Hematopoietic multipotent progenitor cell treated with erythropoietin and hydrocortisone succinate and interleukin-3 and kit ligand, for 6 days (in vitro differentiated cells): ENCODE measurements at regions not wholly inside any gene's neighbourhood (a gene's known extent, or its start where the extent isn't known, plus 50 kb on each side); places are given as distances from the start of the nearest gene placed in this dataset.
A peak's percentile ranks its signal among the peaks of the same experiment; 100 is the strongest.
"Not testable (repeated sequence)": the region's sequence is repeated elsewhere in the genome, so short reads cannot be mapped to it uniquely, and the experiment has no call there.

Experiments
- DNase-seq: peaks from one replicate; pipeline ENCODE4 v3.0.0-alpha.2; 2015

DNA sequence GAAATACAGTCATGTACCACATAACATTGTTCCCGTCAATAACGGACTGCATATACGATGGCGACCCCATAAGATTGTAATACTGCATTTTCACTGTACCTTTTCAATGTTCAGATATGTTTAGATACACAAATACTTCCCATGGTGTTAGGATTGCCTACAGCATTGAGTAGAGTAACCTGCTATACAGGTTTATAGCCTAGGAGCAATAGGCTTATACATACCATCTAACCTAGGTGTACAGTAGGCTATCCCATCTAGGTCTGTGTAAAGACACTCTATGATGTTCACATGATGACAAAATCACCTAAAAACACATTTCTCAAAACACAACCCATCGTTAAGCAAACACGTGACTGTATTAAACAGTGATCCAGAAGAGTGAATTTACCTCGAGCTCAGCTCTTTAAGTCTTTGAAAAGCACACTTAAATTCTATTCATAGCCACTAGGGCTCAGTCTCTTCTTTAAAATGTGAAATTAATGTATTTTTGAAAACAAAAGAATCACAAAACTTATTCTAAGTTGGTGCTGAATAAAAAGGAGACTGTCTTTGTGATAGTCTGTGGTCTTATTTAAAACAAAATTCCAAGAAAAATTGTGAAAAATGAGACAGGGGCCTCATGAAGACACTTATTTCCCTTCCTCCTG is 239.1 kb upstream of the ARID2 start:
- DNase-seq: no peak

DNA sequence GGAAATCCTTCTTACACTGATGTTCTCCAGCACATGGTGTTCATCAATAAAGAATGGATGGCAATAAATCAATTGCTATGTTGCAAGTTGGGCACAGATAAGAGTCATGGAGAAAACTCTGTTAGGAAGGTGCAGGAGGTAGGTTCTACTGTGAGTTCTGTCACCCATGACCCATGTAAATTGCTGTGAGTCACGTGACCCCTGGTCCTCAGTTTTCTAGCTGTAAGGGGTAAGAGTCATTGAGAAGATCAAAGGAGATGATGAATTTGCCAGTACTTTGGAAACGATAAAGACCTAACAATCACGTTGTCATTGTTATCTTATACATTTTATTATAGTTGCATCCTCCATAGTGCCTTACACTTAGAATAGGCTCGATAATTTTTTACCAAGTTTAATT is 235.2 kb upstream of the ARID2 start:
- no peak for DNase-seq

GRCh38 chr12:45498645-45499044 is 230.9 kb upstream of the ARID2 start:
- peak; percentile 45 for DNase-seq

GRCh38 chr12:45502481-45503128 is 226.9 kb upstream of the ARID2 start:
- DNase-seq: no peak

DNA sequence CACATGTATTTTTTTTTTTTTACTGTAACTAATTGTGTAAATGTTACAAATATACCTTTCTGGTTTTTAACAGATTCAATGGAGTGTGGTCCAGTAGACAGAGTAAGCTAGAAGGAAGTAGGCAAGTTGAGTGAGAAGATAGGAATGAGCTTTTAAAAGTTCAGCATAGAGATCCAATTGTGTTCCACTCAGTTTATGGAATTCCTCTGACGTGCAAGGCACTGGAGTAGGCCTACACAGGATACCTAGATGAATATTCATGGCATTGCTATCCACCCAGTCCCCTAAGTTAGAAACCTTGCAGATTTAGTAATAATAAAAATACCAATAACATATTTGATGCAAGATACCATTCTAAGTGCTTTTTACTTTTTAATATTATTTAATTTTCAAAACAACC is 225.6 kb upstream of the ARID2 start:
- no peak for DNase-seq

DNA sequence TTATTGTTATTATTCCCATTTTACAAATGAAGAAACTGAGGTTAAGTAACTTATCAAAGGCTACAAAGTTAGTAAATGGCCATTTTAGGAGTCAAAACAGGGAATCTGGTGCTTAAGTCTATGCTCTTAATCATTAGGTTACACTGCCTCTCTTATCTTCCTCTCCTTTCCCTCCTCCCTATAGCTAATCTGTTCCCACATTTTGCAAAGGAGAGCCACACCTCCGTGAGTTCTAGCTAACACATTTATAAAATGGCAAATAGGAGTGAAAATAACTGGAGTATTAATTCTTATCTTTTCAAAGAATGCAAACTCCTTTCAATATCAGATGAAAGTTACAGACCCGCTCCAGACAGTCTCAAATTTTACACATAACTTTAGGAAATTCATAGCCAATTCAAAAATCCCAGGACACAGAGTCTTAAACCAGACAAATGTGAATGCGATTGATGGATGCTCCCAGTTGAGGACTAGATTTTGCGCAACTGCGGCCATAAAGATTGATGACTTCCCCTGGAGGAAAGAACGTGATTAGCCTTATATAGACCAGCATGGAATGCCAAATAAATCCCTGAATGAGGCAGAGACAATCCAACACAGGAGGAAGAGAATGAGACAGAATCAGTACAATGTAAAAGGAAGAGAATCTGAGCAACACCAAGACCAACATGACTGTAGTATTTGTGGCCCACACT is 225.0 kb upstream of the ARID2 start:
- DNase-seq: peak; percentile 33

DNA sequence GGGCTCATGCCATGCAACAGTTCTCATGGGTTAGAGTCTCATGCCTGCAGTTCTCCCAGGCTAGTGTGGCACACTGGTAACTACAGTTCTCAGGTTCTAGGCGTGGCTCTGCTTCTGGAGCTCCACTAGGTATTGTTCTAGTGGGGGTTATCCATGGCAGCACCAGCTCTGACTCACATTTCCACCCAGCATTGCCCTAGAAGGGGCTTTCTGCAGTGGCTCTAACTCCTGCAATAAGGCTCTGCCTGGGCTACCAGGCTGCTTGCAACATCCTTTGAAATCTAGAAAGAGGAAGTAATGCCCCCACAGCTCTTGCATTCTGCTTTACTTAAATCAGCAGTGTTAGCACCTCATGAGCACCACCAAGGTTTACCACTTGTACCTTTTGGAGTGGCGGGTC is 220.3 kb upstream of the ARID2 start:
- DNase-seq: peak; percentile 67

GRCh38 chr12:45509621-45510020 is 219.9 kb upstream of the ARID2 start:
- no peak for DNase-seq

DNA sequence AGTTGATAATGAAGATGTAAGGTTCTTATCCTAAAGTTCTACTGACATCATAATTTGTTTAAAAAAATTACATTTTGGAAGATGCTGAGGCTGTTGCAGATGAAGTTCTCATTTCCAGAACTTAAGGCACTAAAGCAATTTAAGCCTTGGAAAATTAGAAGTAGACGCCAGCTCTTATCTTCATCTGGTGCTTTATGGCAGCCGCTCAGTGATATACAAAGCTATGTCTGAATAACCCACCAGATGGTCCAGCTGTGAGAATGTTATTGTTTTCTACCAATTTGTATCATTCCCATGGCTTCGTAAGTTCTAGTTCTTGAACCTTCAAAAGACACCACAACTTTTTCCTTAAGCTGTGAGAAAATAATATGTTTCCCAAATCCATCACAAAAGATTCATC is 212.1 kb upstream of the ARID2 start:
- DNase-seq: no peak

DNA sequence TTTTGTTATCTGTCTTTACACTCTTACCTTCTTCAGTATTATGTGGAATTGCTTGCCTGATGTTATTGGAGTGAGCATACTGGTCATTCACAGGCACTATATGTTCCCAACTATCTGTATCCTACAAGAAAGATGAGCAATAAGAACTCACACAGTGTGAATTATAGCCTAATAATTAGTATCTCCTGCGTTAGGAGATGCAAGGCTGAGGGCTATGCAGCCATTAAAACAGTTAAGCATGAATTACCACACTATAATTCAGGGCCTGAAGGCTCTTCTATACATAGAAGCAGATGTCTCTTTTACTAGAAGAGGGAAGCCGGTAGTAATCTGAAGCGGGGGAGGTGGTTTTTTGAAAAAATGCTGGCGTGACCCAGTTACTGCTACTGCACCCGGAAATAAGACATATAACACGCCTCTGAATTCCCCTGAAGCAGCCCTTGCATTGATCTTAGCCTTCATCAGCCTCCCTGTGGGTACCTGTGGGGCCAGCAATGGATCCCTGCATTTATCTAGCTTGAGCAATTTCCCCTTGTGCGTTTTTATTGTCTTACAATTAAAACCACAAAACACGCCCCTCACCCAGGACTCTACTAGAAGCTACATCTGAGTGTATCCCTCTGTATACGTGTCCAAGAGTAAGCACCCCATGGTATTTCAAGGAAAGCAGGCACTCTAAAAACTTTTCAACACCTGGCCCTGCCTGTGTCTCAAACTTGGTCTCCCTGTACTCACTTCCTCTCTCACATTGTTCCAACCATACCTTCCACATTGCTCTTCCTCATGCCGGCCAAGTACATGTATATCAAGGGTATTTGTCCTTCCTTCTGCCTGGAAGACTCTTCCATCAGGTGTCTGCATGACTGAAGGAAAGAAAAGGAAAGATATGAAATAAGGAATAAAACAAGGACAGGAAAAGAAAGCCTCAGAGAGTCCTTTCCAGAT is 210.9 kb upstream of the ARID2 start:
- peak; percentile 39 for DNase-seq

DNA sequence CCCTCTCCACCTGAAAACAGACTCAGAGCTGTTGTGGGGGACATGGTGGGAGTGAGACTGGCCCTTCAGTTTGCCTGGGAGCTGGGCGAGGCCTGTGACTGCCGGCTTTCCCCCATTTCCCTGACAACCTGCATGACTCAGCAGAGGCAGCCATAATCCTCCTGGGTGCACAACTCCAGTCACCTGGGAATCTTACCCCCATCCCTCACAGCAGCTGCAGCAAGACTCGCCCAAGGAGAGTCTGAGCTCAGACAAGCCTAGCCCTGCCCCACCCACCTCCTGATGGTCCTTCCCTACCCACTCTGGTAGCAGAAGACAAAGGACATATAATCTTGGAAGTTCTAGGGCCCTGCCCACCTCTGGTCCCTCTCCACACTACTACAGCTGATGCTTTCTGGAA is 207.3 kb upstream of the ARID2 start:
- no peak for DNase-seq

- not testable (repeated sequence) for DNase-seq
Observed at GRCh38 chr12:45526823-45527222, 202.7 kb upstream of the ARID2 start.

DNA sequence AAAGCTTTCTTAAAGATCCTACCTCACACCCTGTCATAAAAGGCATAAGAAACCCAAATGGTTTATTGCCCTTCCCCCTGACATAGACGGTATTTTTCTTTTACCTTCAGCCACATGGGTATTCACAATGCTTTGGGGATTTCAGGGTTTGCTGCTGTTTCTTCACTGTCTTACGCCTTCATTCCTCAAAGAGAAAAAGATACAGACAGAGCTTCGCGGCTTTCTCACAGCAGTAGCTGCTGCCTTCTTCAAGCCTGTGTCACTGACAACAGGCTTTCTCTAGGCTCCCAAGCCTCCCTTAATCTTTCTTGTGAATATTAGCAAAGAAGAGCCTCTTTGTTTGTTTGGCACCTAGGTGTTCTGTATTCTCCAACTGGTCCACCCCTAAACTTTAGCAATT is 197.4 kb upstream of the ARID2 start:
- no peak for DNase-seq

DNA sequence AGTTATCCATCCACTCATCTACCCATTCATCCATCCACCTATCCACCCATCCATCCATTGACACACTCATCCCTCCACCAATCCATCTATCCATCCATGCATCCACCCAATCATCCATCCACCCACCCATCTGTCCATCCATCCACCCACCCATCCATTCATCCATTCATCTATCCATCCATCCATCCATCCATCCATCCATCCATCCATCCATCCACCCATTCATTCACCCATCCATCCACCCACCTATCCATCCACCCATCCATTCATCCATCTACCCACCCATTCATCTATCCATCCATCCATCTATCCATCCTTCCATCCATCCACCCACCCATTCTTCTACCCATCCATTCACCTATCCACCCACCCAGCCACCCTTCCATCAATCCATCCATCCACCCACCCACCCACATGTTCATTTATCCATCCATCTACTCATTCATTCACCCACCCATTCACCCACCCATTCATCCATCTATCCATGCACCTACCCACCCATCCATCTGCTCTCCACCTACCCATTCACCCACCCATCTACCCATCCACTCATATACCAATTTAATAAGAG is 193.8 kb upstream of the ARID2 start:
- DNase-seq: no peak

DNA sequence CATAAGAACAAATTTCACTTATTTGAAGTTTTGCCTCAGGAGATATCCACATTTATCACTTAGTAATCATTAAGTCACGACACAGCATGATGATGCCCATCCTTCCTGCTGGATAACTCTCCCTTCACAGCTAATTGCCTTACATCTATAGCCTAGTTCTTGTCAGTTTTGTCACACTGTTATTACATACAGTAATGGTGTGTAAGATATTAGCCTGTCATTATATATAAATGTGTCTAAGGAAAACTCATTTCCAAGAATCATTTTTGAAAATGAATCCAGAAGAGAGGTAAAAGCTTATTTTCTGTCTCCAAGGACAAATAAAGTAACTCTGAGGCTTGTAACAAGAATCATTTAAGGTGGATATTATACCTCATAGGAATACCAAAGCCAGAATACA is 193.2 kb upstream of the ARID2 start:
- no peak for DNase-seq

DNA sequence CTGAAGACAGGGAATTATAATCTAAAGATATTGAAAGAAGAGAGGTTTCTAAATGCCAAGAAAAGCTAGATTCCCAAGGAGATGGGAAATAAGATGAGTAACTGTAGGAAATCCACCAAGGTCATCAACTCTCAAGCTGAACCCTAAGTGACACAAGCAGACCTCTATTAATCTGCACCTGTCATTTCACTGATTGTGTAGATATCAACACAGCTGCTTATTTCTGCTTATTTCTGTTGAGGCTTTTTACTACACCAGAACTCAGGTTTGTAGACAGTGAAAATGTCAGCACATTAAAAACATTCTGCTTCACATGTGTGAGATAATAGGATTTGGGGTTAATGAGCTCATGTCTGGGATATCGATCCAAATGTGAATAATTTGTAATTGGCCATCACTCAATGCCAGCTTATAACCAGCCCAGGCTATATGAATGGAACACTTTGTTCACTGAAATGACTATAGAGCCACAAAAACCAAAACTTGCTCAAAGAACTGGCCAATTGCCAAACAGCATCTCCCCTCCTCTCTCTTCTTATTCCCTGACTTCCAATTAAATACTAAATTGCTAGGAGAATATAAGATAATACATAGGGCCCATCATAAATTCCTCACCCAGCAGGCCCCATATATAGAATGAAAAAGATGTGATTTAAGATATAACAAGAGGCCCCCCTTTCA is 188.7 kb upstream of the ARID2 start:
- DNase-seq: no peak

DNA sequence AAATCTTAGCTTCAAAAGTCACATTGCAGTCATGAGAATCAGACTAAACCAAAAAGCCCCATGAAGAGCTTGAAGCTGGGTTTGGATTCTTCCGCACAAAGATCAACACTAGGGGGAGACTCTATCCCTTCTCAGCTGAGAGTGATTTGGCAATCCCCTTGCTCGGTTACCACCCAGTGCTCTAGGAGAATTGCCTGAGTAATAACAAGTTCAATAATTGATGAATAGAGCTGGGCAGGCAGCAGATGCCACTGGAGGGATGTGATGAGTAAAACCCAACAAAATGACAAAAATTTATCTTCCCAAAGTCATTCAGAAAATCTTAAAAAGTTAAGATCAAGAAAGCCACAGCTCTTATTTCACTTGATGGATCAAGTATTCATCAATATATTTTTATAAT is 185.6 kb upstream of the ARID2 start:
- DNase-seq: peak; percentile 93

DNA sequence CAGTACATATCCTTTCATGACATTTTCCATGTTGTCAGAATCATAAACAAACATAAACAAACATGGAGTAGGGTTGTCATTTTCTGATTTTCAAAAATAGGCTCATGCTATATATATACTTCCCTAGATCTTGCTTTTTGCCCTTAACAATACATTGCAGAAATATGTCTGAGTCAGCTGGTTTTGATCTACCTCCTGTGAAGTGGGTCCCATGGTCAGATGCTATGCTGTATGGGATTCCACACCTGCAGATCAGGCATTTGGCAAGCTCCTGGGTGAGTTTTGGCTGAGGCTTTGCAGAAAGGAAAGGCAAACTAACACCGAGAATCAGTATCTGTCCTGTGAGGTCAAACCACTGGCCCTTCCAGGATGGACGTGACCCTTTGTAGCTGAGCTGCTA is 183.0 kb upstream of the ARID2 start:
- DNase-seq: no peak

- no peak for DNase-seq
Observed at GRCh38 chr12:45547132-45547531, 182.4 kb upstream of the ARID2 start.

DNA sequence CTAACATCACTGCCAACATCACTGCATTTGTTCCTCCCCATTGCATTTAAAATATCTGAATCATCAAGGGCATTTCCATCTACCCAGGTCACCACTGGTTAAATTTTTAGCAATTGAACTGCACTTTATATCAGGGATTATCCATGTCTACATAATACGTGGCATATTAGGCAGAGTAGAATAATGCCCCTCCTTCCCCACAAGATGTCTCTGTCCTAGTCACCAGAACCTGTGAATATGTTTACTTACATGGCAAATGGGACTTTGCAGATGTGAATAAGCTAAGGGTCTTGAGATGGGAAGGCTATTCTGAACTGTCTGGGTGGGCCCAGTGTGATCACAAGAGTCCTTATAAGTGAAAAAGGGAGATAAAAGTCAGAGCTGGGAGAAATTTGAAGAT is 181.7 kb upstream of the ARID2 start:
- DNase-seq: peak; percentile 34

- DNase-seq: no peak
Observed at GRCh38 chr12:45548426-45548825, 181.1 kb upstream of the ARID2 start.

GRCh38 chr12:45549337-45549902 is 180.1 kb upstream of the ARID2 start:
- DNase-seq: no peak
